ENCODE measurements at regions not wholly inside any gene's neighbourhood (a gene's known extent, or its start where the extent isn't known, plus 50 kb on each side); places are given as distances from the start of the nearest gene placed in this dataset.

DNA sequence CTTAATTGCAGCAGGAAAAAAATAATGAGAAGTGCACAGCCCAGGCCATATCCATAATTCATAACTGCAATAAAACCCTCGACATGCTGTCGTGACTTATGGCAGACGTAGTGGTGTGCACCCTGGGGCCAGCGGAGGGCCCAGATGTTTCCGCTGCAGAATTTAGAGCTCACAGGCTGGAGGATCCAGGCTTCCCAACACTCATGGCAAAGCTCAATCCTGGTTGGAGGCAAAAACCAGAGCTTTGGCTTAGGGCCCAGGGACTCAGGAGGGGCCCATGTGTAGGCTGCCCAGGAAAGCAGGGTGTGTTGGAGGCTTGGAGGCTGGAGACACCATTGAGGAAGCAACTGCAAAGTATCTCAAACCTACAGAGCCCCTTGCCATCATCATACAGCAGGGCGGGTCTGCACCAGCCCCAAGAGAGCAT, 68.7 kb downstream of the SERPINA3 start:
- TF ChIP-seq, protein P1, sequence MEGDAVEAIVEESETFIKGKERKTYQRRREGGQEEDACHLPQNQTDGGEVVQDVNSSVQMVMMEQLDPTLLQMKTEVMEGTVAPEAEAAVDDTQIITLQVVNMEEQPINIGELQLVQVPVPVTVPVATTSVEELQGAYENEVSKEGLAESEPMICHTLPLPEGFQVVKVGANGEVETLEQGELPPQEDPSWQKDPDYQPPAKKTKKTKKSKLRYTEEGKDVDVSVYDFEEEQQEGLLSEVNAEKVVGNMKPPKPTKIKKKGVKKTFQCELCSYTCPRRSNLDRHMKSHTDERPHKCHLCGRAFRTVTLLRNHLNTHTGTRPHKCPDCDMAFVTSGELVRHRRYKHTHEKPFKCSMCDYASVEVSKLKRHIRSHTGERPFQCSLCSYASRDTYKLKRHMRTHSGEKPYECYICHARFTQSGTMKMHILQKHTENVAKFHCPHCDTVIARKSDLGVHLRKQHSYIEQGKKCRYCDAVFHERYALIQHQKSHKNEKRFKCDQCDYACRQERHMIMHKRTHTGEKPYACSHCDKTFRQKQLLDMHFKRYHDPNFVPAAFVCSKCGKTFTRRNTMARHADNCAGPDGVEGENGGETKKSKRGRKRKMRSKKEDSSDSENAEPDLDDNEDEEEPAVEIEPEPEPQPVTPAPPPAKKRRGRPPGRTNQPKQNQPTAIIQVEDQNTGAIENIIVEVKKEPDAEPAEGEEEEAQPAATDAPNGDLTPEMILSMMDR (conservative IDR thresholded peaks at IDR 0.05; ENCODE audit: low read length): no peak
- TF ChIP-seq EZH2phosphoT487 (IDR thresholded peaks at IDR 0.05; ENCODE audit: borderline replicate concordance): no peak
